IMR-90 (cell line): ENCODE measurements at regions not wholly inside any gene's neighbourhood (a gene's known extent, or its start where the extent isn't known, plus 50 kb on each side); places are given as distances from the start of the nearest gene placed in this dataset.

Source experiments
- CEBPB ChIP-seq: IDR thresholded peaks from 2 replicates; pipeline ENCODE4 v1.6.1; 2012; ENCODE audit warnings: low read depth, low read length, improper control_type of control experiment
- FOS ChIP-seq: fragments of 150-350 bp; IDR thresholded peaks from 2 replicates; pipeline ENCODE4 v1.6.1; 2016; ENCODE audit warnings: low read depth, low read length
- MXI1 ChIP-seq: IDR thresholded peaks from 2 replicates; pipeline ENCODE4 v1.6.1; 2012; ENCODE audit warnings: low read depth, mild to moderate bottlenecking, low read length, moderate library complexity, borderline replicate concordance
- NFE2L2 ChIP-seq: fragments of 150-350 bp; IDR thresholded peaks from 2 replicates; pipeline ENCODE4 v1.6.1; 2016; ENCODE audit warnings: low read depth, mild to moderate bottlenecking, low read length
- POLR2A ChIP-seq: IDR thresholded peaks from 2 replicates; pipeline ENCODE4 v1.6.1; 2012; ENCODE audit warnings: mild to moderate bottlenecking, low read depth, low read length
- SMC3 ChIP-seq: fragments of 150-350 bp; IDR thresholded peaks from 2 replicates; pipeline ENCODE4 v1.6.1; 2016; ENCODE audit warnings: low read depth, mild to moderate bottlenecking, antibody characterized with exemption, low read length, moderate library complexity
- TF ChIP-seq, protein P1 (sequence below): conservative IDR thresholded peaks from 2 replicates; pipeline ENCODE4 v1.5.1; 2012; ENCODE audit warnings: mild to moderate bottlenecking, low read depth, low read length, improper control_type of control experiment

DNA sequence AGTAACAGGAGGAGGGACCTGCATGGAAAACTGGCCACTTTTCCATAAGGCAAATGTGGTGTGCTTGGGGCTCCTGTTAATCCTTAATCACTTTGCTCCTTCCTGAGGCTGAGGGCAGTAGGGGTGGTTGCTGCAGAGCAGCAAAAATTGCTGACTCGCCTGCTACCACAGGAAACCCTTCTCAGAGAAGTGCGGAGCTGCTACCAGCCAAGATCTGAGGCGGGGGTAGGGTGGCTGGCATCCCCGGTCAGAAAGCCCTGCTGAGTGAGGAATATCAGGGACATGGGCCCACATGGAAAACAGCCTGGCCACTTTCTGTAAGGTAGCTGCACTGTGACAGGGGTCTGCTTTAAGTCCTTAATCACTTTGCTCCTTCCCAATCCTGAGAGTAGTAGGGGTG, 192.4 kb upstream of the GHR start:
- TF ChIP-seq POLR2A (no peak), SMC3 (no peak), MXI1 (no peak), CEBPB (no peak), FOS (no peak), NFE2L2 (no peak)
- TF ChIP-seq, protein P1, sequence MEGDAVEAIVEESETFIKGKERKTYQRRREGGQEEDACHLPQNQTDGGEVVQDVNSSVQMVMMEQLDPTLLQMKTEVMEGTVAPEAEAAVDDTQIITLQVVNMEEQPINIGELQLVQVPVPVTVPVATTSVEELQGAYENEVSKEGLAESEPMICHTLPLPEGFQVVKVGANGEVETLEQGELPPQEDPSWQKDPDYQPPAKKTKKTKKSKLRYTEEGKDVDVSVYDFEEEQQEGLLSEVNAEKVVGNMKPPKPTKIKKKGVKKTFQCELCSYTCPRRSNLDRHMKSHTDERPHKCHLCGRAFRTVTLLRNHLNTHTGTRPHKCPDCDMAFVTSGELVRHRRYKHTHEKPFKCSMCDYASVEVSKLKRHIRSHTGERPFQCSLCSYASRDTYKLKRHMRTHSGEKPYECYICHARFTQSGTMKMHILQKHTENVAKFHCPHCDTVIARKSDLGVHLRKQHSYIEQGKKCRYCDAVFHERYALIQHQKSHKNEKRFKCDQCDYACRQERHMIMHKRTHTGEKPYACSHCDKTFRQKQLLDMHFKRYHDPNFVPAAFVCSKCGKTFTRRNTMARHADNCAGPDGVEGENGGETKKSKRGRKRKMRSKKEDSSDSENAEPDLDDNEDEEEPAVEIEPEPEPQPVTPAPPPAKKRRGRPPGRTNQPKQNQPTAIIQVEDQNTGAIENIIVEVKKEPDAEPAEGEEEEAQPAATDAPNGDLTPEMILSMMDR: no peak
